Spinal cord (tissue), 9 donors: ENCODE measurements at regions not wholly inside any gene's neighbourhood (a gene's known extent, or its start where the extent isn't known, plus 50 kb on each side); places are given as distances from the start of the nearest gene placed in this dataset.

Experiments
- DNase-seq, 6 donors: peaks; one replicate each; pipeline versions ENCODE4 v3.0.0 to v3.0.0-alpha.2; 2013 to 2015; ENCODE audit warnings: low spot score in 6 of 6, low read depth in 4 of 6
- H3K27ac ChIP-seq: one replicate; pipeline ENCODE4 v1.5.1; 2013; ENCODE audit warnings: low read depth, low read length, control low read depth
- H3K27me3 ChIP-seq: one replicate; pipeline ENCODE4 v1.6.1; 2013; ENCODE audit warnings: low read length; ENCODE audit not compliant: control insufficient read depth, insufficient read depth
- H3K36me3 ChIP-seq: one replicate; pipeline ENCODE4 v1.6.1; 2013; ENCODE audit warnings: low read length; ENCODE audit not compliant: control insufficient read depth, insufficient read depth
- H3K4me1 ChIP-seq: one replicate; pipeline ENCODE4 v1.6.1; 2013; ENCODE audit warnings: low read length; ENCODE audit not compliant: control insufficient read depth, insufficient read depth
- H3K4me3 ChIP-seq: one replicate; pipeline ENCODE4 v1.5.1; 2013; ENCODE audit warnings: low read depth, low read length, control low read depth
- H3K9me3 ChIP-seq: one replicate; pipeline ENCODE4 v1.6.1; 2013; ENCODE audit warnings: low read length; ENCODE audit not compliant: control insufficient read depth, insufficient read depth
- WGBS: methylation state at CpG from one replicate; pipeline ENCODE4 v1.1.5; 2013; ENCODE audit warnings: missing lambda C conversion rate; ENCODE audit not compliant: insufficient coverage; 5-methylcytosine and 5-hydroxymethylcytosine counted together
- donor health status: healthy.

DNA sequence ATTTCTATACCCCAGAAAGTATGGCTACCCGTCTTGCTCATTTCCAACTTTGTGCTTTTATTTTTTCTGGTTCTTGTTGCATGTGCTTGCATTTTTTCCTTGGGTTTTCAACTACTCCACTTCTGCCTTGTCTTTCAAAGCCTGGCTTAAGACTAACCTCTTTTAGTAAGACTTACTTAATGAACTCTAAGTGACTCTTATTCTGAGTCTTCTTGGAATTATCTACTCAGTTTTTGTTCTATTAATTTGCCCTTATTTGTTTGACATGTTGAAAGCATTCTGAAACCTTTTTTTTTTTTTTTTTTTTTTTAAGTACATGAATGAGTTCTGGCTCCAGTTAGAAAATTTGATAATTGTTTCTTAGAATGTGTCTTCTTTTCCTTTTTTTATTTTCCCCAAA is 74.8 kb downstream of the SLIT2 start:
- no peaks in the 10 kb centered on the region for H3K9me3 ChIP-seq
- no peaks in the 10 kb centered on the region for H3K27me3 ChIP-seq
- WGBS: no CpG with 5 or more reads among the region's 1 CpG
- H3K27ac ChIP-seq: no peak overlapping the region
- no peaks in the 10 kb centered on the region for H3K4me1 ChIP-seq
- H3K36me3 ChIP-seq: no peaks in the 10 kb centered on the region
- DNase-seq: no peak
- H3K4me3 ChIP-seq: no peak overlapping the region

DNA sequence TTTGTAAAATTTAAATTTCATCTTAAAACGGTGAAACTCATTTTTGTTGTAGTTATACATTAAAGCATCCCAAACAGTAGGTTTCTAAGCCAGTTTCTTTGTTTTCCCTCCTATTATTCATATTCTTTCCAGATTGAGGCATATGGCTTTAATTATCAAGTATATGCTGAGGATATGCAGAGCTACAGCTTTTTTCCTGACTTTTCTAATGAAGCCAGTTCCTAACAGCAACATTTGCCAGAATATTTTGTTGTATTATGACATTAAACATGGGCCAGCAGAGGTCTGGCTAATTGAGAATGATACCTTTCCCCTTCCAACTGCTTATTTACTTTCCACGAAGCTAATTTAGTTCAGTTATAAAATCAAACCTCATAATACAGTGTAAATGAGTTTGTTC is 75.3 kb downstream of the SLIT2 start:
- no peak overlapping the region for H3K4me3 ChIP-seq
- H3K4me1 ChIP-seq: no peaks in the 10 kb centered on the region
- H3K27me3 ChIP-seq: no peaks in the 10 kb centered on the region
- no peaks in the 10 kb centered on the region for H3K36me3 ChIP-seq
- no peak overlapping the region for H3K27ac ChIP-seq
- no CpG with 5 or more reads among the region's 2 CpGs for WGBS
- no peak for DNase-seq
- H3K9me3 ChIP-seq: no peaks in the 10 kb centered on the region

GRCh38 chr4:20327808-20328207 is 76.1 kb downstream of the SLIT2 start:
- WGBS: no CpG with 5 or more reads among the region's 2 CpGs
- H3K4me1 ChIP-seq: no peaks in the 10 kb centered on the region
- H3K9me3 ChIP-seq: no peaks in the 10 kb centered on the region
- H3K36me3 ChIP-seq: no peaks in the 10 kb centered on the region
- no peaks in the 10 kb centered on the region for H3K27me3 ChIP-seq
- DNase-seq: no peak
- no peak overlapping the region for H3K4me3 ChIP-seq
- H3K27ac ChIP-seq: no peak overlapping the region

- no peak for DNase-seq
- no peaks in the 10 kb centered on the region for H3K36me3 ChIP-seq
- no CpG with 5 or more reads among the region's 1 CpG for WGBS
Measured at GRCh38 chr4:20331642-20332041, 79.9 kb downstream of the SLIT2 start.

GRCh38 chr4:20333141-20333715 is 81.5 kb downstream of the SLIT2 start:
- no peaks in the 10 kb centered on the region for H3K27me3 ChIP-seq

More at GRCh38 chr4:20331642-20332041, 79.9 kb downstream of the SLIT2 start:
- Histone ChIP-seq H3K27ac (no peak overlapping the region), H3K4me3 (no peak overlapping the region), H3K9me3 (no peaks in the 10 kb centered on the region), H3K4me1 (no peaks in the 10 kb centered on the region), H3K27me3 (no peaks in the 10 kb centered on the region)

DNA sequence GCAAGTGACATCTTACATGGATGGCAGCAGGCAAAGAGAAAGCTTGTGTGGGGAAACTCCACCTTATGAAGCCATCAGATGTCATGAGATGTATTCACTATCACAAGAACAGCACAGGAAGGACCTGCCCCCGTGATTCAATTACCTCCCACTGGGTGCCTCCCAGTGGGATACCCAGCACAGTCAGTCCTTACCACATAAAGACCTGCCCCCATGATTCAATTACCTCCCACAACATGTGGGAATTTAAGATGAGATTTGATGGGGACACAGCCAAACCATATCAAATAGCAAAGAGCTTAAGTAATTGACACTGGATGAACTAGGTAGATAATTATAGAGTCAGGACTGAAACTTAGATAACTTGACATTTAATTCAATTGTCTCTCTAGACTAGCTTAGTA is 85.6 kb downstream of the SLIT2 start:
- H3K36me3 ChIP-seq: no peaks in the 10 kb centered on the region
- no peak overlapping the region for H3K27ac ChIP-seq
- H3K4me1 ChIP-seq: no peaks in the 10 kb centered on the region
- no peak overlapping the region for H3K4me3 ChIP-seq
- no peak for DNase-seq
- H3K9me3 ChIP-seq: no peaks in the 10 kb centered on the region
- 40% methylated on average over 1 of the region's 1 CpG for WGBS
- no peaks in the 10 kb centered on the region for H3K27me3 ChIP-seq

More at GRCh38 chr4:20333141-20333715, 81.5 kb downstream of the SLIT2 start:
- no CpG with 5 or more reads among the region's 3 CpGs for WGBS
- Histone ChIP-seq H3K4me1 (no peaks in the 10 kb centered on the region), H3K4me3 (no peak overlapping the region), H3K27ac (no peak overlapping the region), H3K36me3 (no peaks in the 10 kb centered on the region), H3K9me3 (no peaks in the 10 kb centered on the region)
- DNase-seq: peak in 1 of 6 donors; percentile 32

- no CpG with 5 or more reads among the region's 2 CpGs for WGBS
- H3K4me1 ChIP-seq: no peaks in the 10 kb centered on the region
- no peak for DNase-seq
- no peaks in the 10 kb centered on the region for H3K27me3 ChIP-seq
- H3K36me3 ChIP-seq: no peaks in the 10 kb centered on the region
- no peak overlapping the region for H3K27ac ChIP-seq
- no peak overlapping the region for H3K4me3 ChIP-seq
- no peaks in the 10 kb centered on the region for H3K9me3 ChIP-seq
Measured at GRCh38 chr4:20338841-20339240, 87.1 kb downstream of the SLIT2 start.

GRCh38 chr4:20341134-20341738 is 89.5 kb downstream of the SLIT2 start:
- no peak overlapping the region for H3K27ac ChIP-seq
- H3K9me3 ChIP-seq: no peaks in the 10 kb centered on the region
- H3K27me3 ChIP-seq: no peaks in the 10 kb centered on the region
- WGBS: 80% methylated on average over 2 of the region's 5 CpGs
- DNase-seq: peak in 1 of 6 donors; percentile 59
- no peaks in the 10 kb centered on the region for H3K36me3 ChIP-seq
- no peak overlapping the region for H3K4me3 ChIP-seq
- no peaks in the 10 kb centered on the region for H3K4me1 ChIP-seq

GRCh38 chr4:20347531-20347930 is 95.8 kb downstream of the SLIT2 start:
- H3K9me3 ChIP-seq: no peaks in the 10 kb centered on the region
- WGBS: no CpG with 5 or more reads among the region's 2 CpGs

DNA sequence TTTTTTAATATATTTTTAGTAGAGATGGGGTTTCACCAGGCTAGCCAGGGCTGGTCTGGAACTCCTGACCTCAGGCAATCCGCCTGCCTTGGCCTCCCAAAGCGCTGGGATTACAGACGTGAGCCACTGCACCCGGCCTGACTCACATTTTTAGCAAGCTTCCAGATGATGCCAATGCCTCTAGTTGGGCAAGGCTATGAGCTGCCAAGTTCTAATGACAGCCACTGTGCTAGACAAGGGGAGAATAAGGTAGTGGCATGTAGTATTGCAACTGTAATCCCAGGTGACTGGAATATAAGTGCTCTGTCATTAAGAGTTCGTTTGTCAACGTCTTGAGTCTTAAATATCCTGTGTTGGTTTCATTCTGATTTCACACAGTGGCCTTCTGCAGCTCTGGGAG is 96.7 kb downstream of the SLIT2 start:
- no peaks in the 10 kb centered on the region for H3K4me1 ChIP-seq
- no peaks in the 10 kb centered on the region for H3K36me3 ChIP-seq
- 92% methylated on average over 4 of the region's 6 CpGs for WGBS
- no peaks in the 10 kb centered on the region for H3K9me3 ChIP-seq
- no peak overlapping the region for H3K4me3 ChIP-seq
- H3K27me3 ChIP-seq: no peaks in the 10 kb centered on the region
- H3K27ac ChIP-seq: no peak overlapping the region
- no peak for DNase-seq

More at GRCh38 chr4:20347531-20347930, 95.8 kb downstream of the SLIT2 start:
- Histone ChIP-seq H3K4me3 (no peak overlapping the region), H3K27me3 (no peaks in the 10 kb centered on the region), H3K4me1 (no peaks in the 10 kb centered on the region), H3K36me3 (no peaks in the 10 kb centered on the region), H3K27ac (no peak overlapping the region)
- DNase-seq: no peak
